Psoas muscle (tissue), 7 donors: ENCODE measurements at regions not wholly inside any gene's neighbourhood (a gene's known extent, or its start where the extent isn't known, plus 50 kb on each side); places are given as distances from the start of the nearest gene placed in this dataset.
"Not testable (repeated sequence)": the region's sequence is repeated elsewhere in the genome, so short reads cannot be mapped to it uniquely, and the experiment has no call there.

Source experiments
- ATAC-seq, 4 donors: fragments of 200-7000 bp; cut with Tn5 transposase; one replicate each; pipeline ENCODE4 v1.9.1; 2020; ENCODE audit warnings: moderate library complexity in 3 of 4, mild to moderate bottlenecking in 2 of 4
- DNase-seq, 2 donors: peaks; one replicate each; pipeline ENCODE4 v3.0.0-alpha.2; 2020
- H3K27ac ChIP-seq: fragments of 200-600 bp; one replicate; pipeline ENCODE4 v1.8.0; 2022
- H3K27me3 ChIP-seq, 3 donors: fragments of 200-600 bp in 1 of 3; one replicate each; pipeline versions ENCODE4 v1.6.1 to v1.8.0; 2013 to 2022; ENCODE audit warnings: low read length in 2 of 3, mild to moderate bottlenecking in 2 of 3, moderate library complexity in 1 of 3; ENCODE audit not compliant: insufficient read depth in 3 of 3
- H3K36me3 ChIP-seq, 2 donors: fragments of 200-600 bp in 1 of 2; one replicate each; pipeline versions ENCODE4 v1.6.1 to v1.8.0; 2013 to 2022; ENCODE audit warnings: low read depth in 1 of 2, mild to moderate bottlenecking in 1 of 2, moderate library complexity in 1 of 2; ENCODE audit not compliant: insufficient read depth in 1 of 2
- H3K4me1 ChIP-seq: fragments of 200-600 bp; one replicate; pipeline ENCODE4 v1.8.0; 2022
- H3K4me3 ChIP-seq: fragments of 200-600 bp; one replicate; pipeline ENCODE4 v1.8.0; 2022; ENCODE audit warnings: mild to moderate bottlenecking
- H3K9me3 ChIP-seq: fragments of 200-600 bp; one replicate; pipeline ENCODE4 v1.8.0; 2022
- CTCF ChIP-seq: fragments of 200-600 bp; IDR thresholded peaks from one replicate; pipeline ENCODE4 v1.8.0; 2022; ENCODE audit warnings: antibody characterized with exemption
- WGBS, 3 donors: extraction: QIAGEN DNeasy Blood & Tissue Kit; methylation state at CpG; one replicate each; pipeline versions ENCODE4 v1.1.6 to v1.1.7; 2013; 5-methylcytosine and 5-hydroxymethylcytosine counted together
- intact Hi-C, 2 donors: fragments of 100-400 bp; cut with DNase I; formaldehyde crosslinking; loops; one replicate each; pipeline versions ENCODE4 v1.11.0 to v1.14.2; 2022
- donor health status: healthy with polysubstance abuse.
- donor health status: DM: no; HTN: no; CAD: no; lungs with moderate emphysema.
- donor health status: Bipolar disorder and iron deficiency.
- donor health status: healthy.
- donor health status: DM: yes; HTN: yes; CAD: no.
- donor health status: DM: no; HTN: no; CAD: no.
- donor health status: DM: yes; HTN: yes; CAD: no.

- intact Hi-C loops, result no loop called here
- WGBS, 3 donors, result 63 to 82% (median 80%) methylated on average over 6 of the region's 6 CpGs
- no peaks in the 10 kb centered on the region for H3K4me1 ChIP-seq
- DNase-seq (no peak), ATAC-seq (no peak)
- no peak overlapping the region for H3K4me3 ChIP-seq
- TF ChIP-seq CTCF, result no peak
- H3K36me3 ChIP-seq, result no peaks in the 10 kb centered on the region
- no peaks in the 10 kb centered on the region for H3K9me3 ChIP-seq
- H3K27ac ChIP-seq, result no peak overlapping the region
- no peaks in the 10 kb centered on the region for H3K27me3 ChIP-seq
Observed at GRCh38 chr9:124140941-124141568, 116.7 kb upstream of the NEK6 start.

GRCh38 chr9:124144561-124145123 lies 113.1 kb upstream of the NEK6 start:
- H3K4me1 ChIP-seq, H3K27me3 ChIP-seq, H3K27ac ChIP-seq, DNase-seq, H3K36me3 ChIP-seq, H3K9me3 ChIP-seq, H3K4me3 ChIP-seq, intact Hi-C loops, ATAC-seq: not testable (repeated sequence)
- 54 to 61% (median 58%) methylated on average over 10 of the region's 10 CpGs for WGBS, 3 donors

DNA sequence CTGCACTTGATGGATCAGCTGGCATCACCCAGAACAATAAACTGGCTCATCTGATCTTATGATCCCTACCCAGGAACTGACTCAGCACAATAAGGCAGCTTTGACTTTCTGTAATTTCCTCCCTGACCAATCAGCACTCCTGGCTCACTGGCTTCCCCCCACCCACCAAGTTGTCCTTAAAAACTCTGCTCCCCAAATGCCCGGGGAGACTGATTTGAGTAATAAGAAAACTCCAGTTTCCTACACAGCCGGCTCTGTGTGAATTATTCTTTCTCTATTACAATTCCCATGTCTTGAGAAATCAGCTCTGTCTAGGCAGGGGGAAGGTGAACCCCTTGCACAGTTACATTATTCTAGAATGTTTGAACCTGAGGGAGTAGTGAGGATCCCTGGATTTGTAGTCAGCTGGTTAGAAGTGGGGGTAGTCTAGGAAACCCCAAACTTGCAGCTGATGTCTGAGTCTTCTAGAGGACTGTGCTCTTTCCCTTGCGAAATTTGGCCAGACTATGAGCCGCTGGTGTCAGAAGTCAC lies 111.7 kb upstream of the NEK6 start:
- H3K4me3 ChIP-seq, result no peak overlapping the region
- 67 to 78% (median 77%) methylated on average over 4 of the region's 4 CpGs for WGBS, 3 donors
- ATAC-seq (no peak), DNase-seq (no peak)
- H3K9me3 ChIP-seq, result no peaks in the 10 kb centered on the region
- no peaks in the 10 kb centered on the region for H3K36me3 ChIP-seq
- intact Hi-C loops, result no loop called here
- H3K27ac ChIP-seq, result no peak overlapping the region
- TF ChIP-seq CTCF, result no peak
- peaks cover 0 to 6% (median 0%) of the 10 kb centered on the region in 3 donors for H3K27me3 ChIP-seq
- no peaks in the 10 kb centered on the region for H3K4me1 ChIP-seq

DNA sequence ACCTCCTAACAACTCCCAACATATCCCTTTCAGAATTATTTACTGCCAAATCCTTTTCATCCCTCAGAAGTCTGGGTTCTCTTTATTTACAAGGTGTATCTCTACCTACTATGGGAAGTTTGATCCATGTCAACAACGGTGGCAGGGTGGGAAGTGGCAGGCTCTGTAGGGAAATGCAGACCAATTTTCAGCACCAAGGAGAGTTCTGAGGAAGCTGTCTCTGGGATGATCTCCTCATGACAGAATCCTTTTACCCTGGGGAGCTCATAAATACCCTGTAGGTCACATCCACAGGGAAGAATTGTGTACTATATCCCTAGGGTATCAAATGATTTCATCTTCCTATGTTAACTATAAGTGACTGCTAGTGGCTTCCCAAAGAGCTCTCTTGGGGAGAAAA lies 107.8 kb upstream of the NEK6 start:
- no peak for ATAC-seq
- 9 to 30% (median 27%) methylated on average over 1 of the region's 1 CpG for WGBS, 3 donors
- Histone ChIP-seq H3K4me3 (no peak overlapping the region), H3K4me1 (no peaks in the 10 kb centered on the region), H3K36me3 (no peaks in the 10 kb centered on the region), H3K27me3 (peaks cover 0 to 7% (median 0%) of the 10 kb centered on the region in 3 donors), H3K9me3 (no peaks in the 10 kb centered on the region), H3K27ac (no peak overlapping the region)
- intact Hi-C loops, result no loop called here
- no peak for DNase-seq
- no peak for TF ChIP-seq CTCF

DNA sequence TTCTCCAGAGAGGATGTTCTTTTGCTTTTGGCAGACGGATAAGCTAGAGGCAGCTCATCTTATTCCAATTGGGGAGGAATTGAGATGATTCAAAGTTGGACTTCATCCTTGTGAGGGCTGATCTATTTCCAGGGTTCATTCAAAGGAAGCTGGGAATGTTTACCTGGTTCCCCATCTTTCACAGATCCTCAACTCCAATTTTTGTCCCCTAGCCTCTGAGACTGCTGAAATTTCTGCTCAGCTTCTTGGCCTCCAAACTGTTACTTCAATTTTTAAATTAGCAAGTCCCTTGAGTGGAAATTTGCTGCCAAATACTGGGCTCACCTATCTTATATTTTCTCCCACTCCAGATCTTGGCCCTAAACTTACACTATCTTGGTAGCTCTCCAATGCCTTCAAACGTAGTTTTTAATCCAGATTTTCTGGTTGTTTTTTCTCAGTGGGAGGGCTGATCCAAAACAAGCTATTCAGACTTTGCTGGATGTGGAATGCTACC lies 93.9 kb upstream of the NEK6 start:
- intact Hi-C loops, result no loop called here
- Histone ChIP-seq H3K9me3 (no peaks in the 10 kb centered on the region), H3K4me3 (no peak overlapping the region), H3K27ac (peak overlapping the region; percentile 41), H3K36me3 (no peaks in the 10 kb centered on the region), H3K27me3 (no peaks in the 10 kb centered on the region), H3K4me1 (peaks cover 8% of the 10 kb centered on the region)
- no peak for TF ChIP-seq CTCF
- ATAC-seq (no peak), DNase-seq (no peak)
- WGBS, 3 donors, result 28 to 35% (median 32%) methylated on average over 2 of the region's 2 CpGs
